ENCODE measurements at regions not wholly inside any gene's neighbourhood (a gene's known extent, or its start where the extent isn't known, plus 50 kb on each side); places are given as distances from the start of the nearest gene placed in this dataset.

DNA sequence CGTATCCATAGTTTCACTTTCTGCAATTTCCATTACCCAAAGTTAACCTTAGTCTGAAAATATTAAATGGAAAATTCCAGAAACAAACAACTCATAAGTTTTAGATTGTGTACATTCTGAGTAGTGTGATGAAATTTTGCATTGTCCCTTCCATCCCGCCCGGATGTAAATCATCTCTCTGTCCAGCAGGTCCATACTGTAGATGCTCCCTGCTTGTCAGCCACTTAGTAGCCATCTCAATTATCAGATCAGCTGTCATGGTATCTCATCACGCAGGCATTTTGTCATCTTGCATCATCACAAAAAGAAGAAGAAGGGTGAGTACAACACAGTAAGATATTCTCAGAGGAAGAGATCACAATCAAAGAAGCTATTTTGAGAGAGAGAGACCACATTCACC lies 185.0 kb upstream of the STK17B start:
- no peak for DNase-seq (ENCODE audit: low read depth in 2 of 2)

- no peak for DNase-seq (ENCODE audit: low read depth in 2 of 2)
Observed at GRCh38 chr2:196360650-196361049, 189.3 kb upstream of the STK17B start.

DNA sequence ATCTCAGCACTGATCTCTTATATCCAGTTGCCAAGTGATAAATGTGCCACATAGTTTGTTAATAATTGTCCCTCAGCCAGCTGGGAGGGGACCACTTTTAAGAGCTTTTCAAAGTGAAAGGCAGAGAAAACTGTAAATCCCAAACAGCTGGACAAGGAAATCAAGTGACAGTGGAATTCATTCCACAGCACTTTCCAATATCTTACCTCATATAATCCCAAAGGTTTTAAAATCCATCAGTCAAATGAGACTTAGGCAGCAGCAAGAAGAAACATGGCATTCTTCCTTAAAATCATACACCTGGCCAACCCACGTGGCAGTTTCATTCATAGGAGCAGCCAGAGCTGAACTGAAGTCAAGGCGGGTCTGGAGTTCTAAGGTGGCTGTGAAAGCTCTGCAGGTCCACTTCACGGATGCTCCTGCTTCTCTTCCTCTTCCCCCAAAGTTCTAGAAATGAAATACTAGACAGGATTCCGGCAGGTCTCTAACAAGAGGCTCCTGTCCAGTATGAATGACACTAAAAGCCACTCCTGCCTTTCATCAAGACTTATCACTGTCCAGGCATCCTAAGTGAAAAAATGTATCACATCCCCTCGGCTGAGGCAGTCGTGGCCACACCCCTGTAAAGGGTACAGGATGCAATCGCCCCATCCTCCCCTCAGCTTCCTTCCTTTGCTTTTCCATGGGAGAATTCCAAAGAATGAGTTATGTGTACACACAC lies 190.4 kb upstream of the STK17B start:
- DNase-seq (ENCODE audit: low read depth in 2 of 2), result no peak

GRCh38 chr2:196362973-196363549 lies 191.7 kb upstream of the STK17B start:
- no peak for DNase-seq (ENCODE audit: low read depth in 2 of 2)

DNA sequence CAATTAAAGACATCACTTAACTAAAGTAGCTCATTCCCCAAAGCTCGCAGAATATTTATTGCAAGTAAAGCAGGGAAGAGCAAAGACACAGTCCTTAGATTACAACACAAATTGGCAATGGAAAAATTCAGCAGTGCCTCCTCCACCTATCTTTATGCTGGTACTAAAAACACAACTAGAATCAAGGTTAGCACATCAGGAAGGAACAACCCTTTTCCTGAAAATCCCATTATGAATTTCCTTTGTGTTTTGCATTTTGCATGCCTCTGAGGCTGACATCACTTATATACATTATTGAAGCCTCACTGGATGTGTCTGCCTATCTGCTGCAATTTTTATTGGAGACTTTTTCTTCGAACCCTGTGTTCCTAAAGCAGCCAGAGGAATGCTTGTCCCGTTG lies 193.8 kb upstream of the STK17B start:
- no peak for DNase-seq (ENCODE audit: low read depth in 2 of 2)

DNA sequence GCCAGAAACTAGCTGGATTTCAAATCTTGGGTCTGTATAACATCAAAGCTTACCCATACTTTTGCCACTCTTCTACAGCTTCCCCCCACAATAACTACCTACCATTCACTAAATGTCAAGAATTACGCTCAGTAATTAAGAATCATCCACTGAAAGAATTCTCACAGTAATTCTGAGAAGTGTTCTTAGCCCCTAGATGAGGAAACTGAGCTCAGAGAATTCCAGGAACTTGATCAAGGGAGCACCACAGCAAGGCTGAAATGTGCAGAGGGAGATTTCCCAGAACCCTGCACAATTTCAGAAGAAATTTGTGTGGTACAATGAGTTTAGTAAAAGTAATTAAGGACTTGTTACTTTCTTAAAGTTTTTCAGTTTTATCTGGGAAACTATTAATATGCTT lies 194.5 kb upstream of the STK17B start:
- DNase-seq (ENCODE audit: low read depth in 2 of 2), result no peak

DNA sequence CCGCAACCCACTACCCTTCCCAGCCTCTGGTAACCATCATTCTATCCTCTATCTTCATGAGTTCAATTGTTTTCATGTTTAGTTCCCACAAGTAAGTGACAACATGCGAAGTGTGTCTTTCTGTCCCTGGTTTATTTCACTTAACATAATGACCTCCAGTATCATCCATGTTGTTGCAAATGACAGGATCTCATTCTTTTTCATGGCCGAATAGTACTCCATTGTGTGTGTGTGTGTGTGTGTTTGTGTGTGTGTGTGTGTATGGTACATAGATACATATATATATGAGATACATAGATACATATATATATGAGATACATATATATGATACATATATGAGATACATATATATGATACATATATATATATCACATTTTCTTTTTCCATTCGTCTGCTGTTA lies 196.3 kb upstream of the STK17B start:
- no peak for DNase-seq (ENCODE audit: low read depth in 2 of 2)

- no peak for DNase-seq (ENCODE audit: low read depth in 2 of 2)
Observed at GRCh38 chr2:196368546-196369225, 197.3 kb upstream of the STK17B start.

GRCh38 chr2:196369967-196370366 lies 198.6 kb upstream of the STK17B start:
- DNase-seq (ENCODE audit: low read depth in 2 of 2), result no peak

DNA sequence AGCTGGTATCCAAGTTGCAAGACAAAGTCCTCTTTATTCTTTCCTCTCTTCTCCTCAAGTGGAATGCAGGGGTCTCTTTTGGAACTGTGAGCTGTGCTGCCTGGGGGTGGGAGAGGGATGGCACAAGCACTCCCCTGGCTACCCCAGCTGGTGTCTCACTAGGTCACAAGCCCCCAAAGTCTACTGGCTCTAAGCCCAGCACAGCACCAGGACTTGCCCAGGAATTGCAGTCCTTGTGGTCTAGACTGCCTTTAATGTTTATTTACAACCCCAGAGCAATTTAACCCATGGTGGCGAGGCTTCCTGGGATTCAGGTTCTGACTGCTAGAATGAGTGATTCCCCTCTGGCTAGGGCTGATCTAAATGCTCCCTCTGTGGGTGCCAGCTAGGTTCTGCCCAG lies 199.0 kb upstream of the STK17B start:
- no peak for DNase-seq (ENCODE audit: low read depth in 2 of 2)

DNA sequence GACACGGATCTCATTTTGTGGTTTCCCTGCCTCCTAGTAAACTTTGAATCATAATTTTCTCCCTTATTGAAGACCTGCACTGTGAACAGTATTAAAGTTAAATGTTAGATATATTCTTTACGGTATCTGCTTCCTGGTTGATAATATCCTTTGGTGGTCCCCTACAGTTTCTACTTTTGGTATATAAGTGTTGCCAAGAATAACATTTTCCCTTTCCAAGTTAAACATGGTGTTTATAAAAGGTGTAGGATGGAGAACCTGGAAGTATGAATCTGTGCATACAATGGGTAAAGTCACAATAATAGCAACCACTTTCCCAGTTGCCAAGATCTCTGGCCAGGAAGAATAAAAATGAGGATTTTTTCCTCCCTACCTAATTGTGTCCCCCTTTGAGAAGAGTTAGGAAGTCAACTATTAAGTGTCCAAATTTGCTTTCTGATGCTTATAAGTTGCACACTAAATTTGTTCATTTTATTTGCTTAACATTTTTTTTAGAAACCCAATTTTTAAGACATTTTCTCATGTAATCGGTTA lies 201.0 kb upstream of the STK17B start:
- DNase-seq (ENCODE audit: low read depth in 2 of 2), result no peak

GRCh38 chr2:196372811-196373664 lies 201.7 kb upstream of the STK17B start:
- DNase-seq (ENCODE audit: low read depth in 2 of 2), result no peak

GRCh38 chr2:196376984-196377877 lies 205.9 kb upstream of the STK17B start:
- DNase-seq (ENCODE audit: low read depth in 2 of 2), result no peak

GRCh38 chr2:196379600-196379999 lies 208.2 kb upstream of the STK17B start:
- DNase-seq (ENCODE audit: low read depth in 2 of 2), result no peak

- no peak for DNase-seq (ENCODE audit: low read depth in 2 of 2)
Observed at GRCh38 chr2:196380098-196380497, 208.7 kb upstream of the STK17B start.

DNA sequence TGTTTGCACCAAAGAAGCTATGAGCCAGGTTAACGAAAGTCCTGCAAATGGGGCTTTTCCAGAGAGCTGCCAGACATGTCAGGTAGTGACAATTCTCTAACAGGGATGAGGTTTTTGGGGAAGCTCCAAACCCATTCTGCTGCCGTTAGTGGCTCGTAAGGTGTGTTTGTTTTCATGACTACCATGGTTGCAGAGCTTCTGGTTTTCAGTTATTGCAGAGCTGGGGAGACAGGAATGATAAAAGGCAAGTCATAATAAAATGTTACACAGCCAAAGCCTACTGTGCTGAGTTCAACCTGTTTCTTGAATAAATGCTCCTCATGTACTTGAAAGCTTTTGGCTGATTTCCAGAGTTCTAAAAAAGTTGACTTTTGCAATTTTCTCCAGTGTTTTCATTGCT lies 209.2 kb upstream of the STK17B start:
- DNase-seq (ENCODE audit: low read depth in 2 of 2), result no peak

GRCh38 chr2:196381464-196381863 lies 210.1 kb upstream of the STK17B start:
- DNase-seq (ENCODE audit: low read depth in 2 of 2), result no peak

DNA sequence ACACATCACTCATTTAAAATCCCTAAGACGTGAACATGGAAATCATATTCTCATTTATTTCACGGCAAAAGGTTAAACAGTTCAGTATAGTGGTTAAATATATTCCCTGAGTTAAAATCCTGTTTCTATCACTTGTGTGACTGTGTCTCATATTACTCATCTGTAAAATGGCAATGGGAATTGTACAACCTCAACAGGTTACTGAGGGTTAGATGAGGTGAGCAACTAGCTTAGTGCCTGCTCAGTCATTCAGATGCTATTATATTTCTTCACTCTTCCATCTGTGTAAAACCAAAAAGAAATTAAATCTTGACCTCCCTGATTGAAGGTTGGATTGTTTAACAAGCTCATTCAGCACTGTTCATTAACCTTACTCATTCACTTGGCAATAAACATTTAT lies 212.4 kb upstream of the STK17B start:
- no peak for DNase-seq (ENCODE audit: low read depth in 2 of 2)

DNA sequence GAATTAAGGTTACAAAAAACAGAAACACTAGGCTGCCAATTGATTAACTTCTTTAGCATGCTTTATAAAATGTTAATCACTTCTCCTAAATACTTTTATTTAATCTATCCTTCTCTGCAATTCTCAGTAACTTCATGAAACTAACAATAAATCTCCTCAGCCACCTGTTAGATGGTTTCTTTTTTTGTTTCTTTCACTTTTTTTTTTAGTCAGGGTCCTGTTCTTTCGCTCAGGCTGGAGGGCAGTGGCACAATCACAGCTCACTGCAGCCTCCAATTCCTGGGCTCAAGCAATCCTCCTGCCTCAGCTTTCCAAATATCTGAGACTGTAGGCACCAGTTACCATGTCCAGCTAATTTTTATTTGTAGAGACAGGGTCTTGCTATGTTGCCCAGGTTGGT lies 213.4 kb upstream of the STK17B start:
- DNase-seq (ENCODE audit: low read depth in 2 of 2), result no peak

DNA sequence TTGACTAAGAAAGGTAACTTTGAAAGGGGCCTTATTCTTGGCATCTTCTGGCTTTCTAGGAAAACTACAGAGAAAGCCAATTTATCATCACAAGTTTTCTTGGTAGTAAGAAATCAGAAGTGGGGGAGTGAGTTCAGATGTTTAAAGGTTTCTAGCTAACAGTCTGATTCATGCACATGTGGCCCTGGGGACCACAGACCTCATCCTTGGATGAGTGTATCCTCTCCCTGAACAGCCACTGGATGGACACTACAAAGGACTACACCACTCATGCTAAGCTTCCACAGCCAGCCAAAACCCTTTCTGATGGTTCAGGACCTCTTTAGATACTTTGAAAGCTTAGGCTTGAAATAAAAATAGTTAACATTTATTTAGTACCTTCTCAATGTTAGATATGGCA lies 218.3 kb upstream of the STK17B start:
- DNase-seq (ENCODE audit: low read depth in 2 of 2), result no peak

Data from stimulated activated CD4-positive, alpha-beta T cell treated with anti-CD3 and anti-CD28 coated beads, Interleukin-1b, Interleukin-23, amount 100 ng/mL, for 1 hour (primary cell).